ENCODE measurements at regions not wholly inside any gene's neighbourhood (a gene's known extent, or its start where the extent isn't known, plus 50 kb on each side); places are given as distances from the start of the nearest gene placed in this dataset.

- no peak overlapping the region for H3K4me2 ChIP-seq (replicated peaks; ENCODE audit: low read depth, low read length, poor library complexity, severe bottlenecking)
- no peak for DNase-seq
- H3K27ac Mint-ChIP-seq = no peak overlapping the region
- CTCF ChIA-PET = no interaction called here
- no peak for ATAC-seq (ENCODE audit: low read depth)
- POLR2A ChIA-PET = no interaction called here
- H3K9me3 ChIP-seq (ENCODE audit: control extremely low read depth in 1 of 3, control insufficient read depth in 2 of 3, insufficient read depth in 1 of 3, low read length in 2 of 3) = no peaks in the 10 kb centered on the region
- TF ChIP-seq EZH2 (IDR thresholded peaks at IDR 0.05; ENCODE audit: borderline replicate concordance, insufficient read depth, low read depth, low read length, poor library complexity, severe bottlenecking) (no peak), CTCF (IDR thresholded peaks at IDR 0.05) (no peak)
- H3K9me3 Mint-ChIP-seq (ENCODE audit: insufficient read depth) = no peaks in the 10 kb centered on the region
- H3K79me2 ChIP-seq (ENCODE audit: control insufficient read depth, insufficient read depth, low read length) = no peaks in the 10 kb centered on the region
- H3K27ac ChIP-seq (ENCODE audit: low read length in 2 of 2) = peak overlapping the region in 1 of 2 donors; percentile 40
- H3K9ac ChIP-seq (ENCODE audit: low read length) = no peak overlapping the region
- no peak overlapping the region for H3K4me3 Mint-ChIP-seq
- H4K20me1 ChIP-seq (ENCODE audit: control insufficient read depth, insufficient read depth, low read length, poor library complexity, severe bottlenecking) = no peaks in the 10 kb centered on the region
- H3K27me3 ChIP-seq (replicated peaks in 1 of 4; ENCODE audit: control extremely low read depth in 1 of 4, control insufficient read depth in 3 of 4, insufficient read depth in 4 of 4, low read length in 3 of 4) = no peaks in the 10 kb centered on the region
- no peaks in the 10 kb centered on the region for H3K36me3 ChIP-seq (replicated peaks in 1 of 2; ENCODE audit: control extremely low read depth in 1 of 2, control insufficient read depth in 1 of 2, extremely low read depth in 1 of 2, insufficient read depth in 2 of 2, low read length in 1 of 2)
- intact Hi-C loops (cut with micrococcal nuclease) = no loop called here
- peaks cover 6 to 8% of the 10 kb centered on the region in 2 donors for H3K4me1 ChIP-seq (ENCODE audit: control insufficient read depth in 2 of 2, insufficient read depth in 2 of 2, low read length in 2 of 2)
- no peak overlapping the region for H3K4me3 ChIP-seq (ENCODE audit: control extremely low read depth in 1 of 5, extremely low read depth in 1 of 5, insufficient read depth in 1 of 5, low read depth in 2 of 5, low read length in 4 of 5)
- H3K27me3 Mint-ChIP-seq = no peaks in the 10 kb centered on the region
- no peak overlapping the region for H2AFZ ChIP-seq (ENCODE audit: insufficient read depth, low read depth, low read length, poor library complexity, severe bottlenecking)
- H3K4me1 Mint-ChIP-seq = peaks cover 11% of the 10 kb centered on the region
- no CpG with 5 or more reads among the region's 3 CpGs for WGBS (ENCODE audit: insufficient coverage)
Measured at GRCh38 chr3:177426106-177426877, 229.0 kb upstream of the TBL1XR1 start.

GRCh38 chr3:177426878-177427495 lies 229.7 kb upstream of the TBL1XR1 start:
- peak overlapping the region; percentile 48 for H3K4me2 ChIP-seq (replicated peaks; ENCODE audit: low read depth, low read length, poor library complexity, severe bottlenecking)
- intact Hi-C loops (cut with micrococcal nuclease) = no loop called here
- peak overlapping the region in 1 of 2 donors; percentile 40 for H3K27ac ChIP-seq (ENCODE audit: low read length in 2 of 2)
- H4K20me1 ChIP-seq (ENCODE audit: control insufficient read depth, insufficient read depth, low read length, poor library complexity, severe bottlenecking) = no peaks in the 10 kb centered on the region
- H3K27me3 Mint-ChIP-seq = no peaks in the 10 kb centered on the region
- H3K27ac Mint-ChIP-seq = peak overlapping the region; percentile 74
- no peak for TF ChIP-seq CTCF (IDR thresholded peaks at IDR 0.05)
- no peak for TF ChIP-seq EZH2 (IDR thresholded peaks at IDR 0.05; ENCODE audit: borderline replicate concordance, insufficient read depth, low read depth, low read length, poor library complexity, severe bottlenecking)
- H3K9ac ChIP-seq (ENCODE audit: low read length) = peak overlapping the region; percentile 36
- H2AFZ ChIP-seq (ENCODE audit: insufficient read depth, low read depth, low read length, poor library complexity, severe bottlenecking) = peak overlapping the region; percentile 70
- no peaks in the 10 kb centered on the region for H3K9me3 ChIP-seq (ENCODE audit: control extremely low read depth in 1 of 3, control insufficient read depth in 2 of 3, insufficient read depth in 1 of 3, low read length in 2 of 3)
- no peaks in the 10 kb centered on the region for H3K36me3 ChIP-seq (replicated peaks in 1 of 2; ENCODE audit: control extremely low read depth in 1 of 2, control insufficient read depth in 1 of 2, extremely low read depth in 1 of 2, insufficient read depth in 2 of 2, low read length in 1 of 2)
- H3K4me3 ChIP-seq (ENCODE audit: control extremely low read depth in 1 of 5, extremely low read depth in 1 of 5, insufficient read depth in 1 of 5, low read depth in 2 of 5, low read length in 4 of 5) = peak overlapping the region in 2 of 5 experiments; percentile 14 to 16
- peak overlapping the region; percentile 40 for H3K4me3 Mint-ChIP-seq
- CTCF ChIA-PET = interaction anchor here (0.6 kb wide), 1 partner anchor 372 kb away, joined by 3 read pairs; no protein-coding TSS in a partner anchor
- DNase-seq = peak; percentile 51
- H3K9me3 Mint-ChIP-seq (ENCODE audit: insufficient read depth) = no peaks in the 10 kb centered on the region
- POLR2A ChIA-PET = no interaction called here
- peak; percentile 70 for ATAC-seq (ENCODE audit: low read depth)
- no peaks in the 10 kb centered on the region for H3K79me2 ChIP-seq (ENCODE audit: control insufficient read depth, insufficient read depth, low read length)
- peaks cover 6 to 8% of the 10 kb centered on the region in 2 donors for H3K4me1 ChIP-seq (ENCODE audit: control insufficient read depth in 2 of 2, insufficient read depth in 2 of 2, low read length in 2 of 2)
- 56% methylated on average over 6 of the region's 7 CpGs for WGBS (ENCODE audit: insufficient coverage)
- H3K4me1 Mint-ChIP-seq = peaks cover 11% of the 10 kb centered on the region
- no peaks in the 10 kb centered on the region for H3K27me3 ChIP-seq (replicated peaks in 1 of 4; ENCODE audit: control extremely low read depth in 1 of 4, control insufficient read depth in 3 of 4, insufficient read depth in 4 of 4, low read length in 3 of 4)
